ENCODE measurements at regions not wholly inside any gene's neighbourhood (a gene's known extent, or its start where the extent isn't known, plus 50 kb on each side); places are given as distances from the start of the nearest gene placed in this dataset.

DNA sequence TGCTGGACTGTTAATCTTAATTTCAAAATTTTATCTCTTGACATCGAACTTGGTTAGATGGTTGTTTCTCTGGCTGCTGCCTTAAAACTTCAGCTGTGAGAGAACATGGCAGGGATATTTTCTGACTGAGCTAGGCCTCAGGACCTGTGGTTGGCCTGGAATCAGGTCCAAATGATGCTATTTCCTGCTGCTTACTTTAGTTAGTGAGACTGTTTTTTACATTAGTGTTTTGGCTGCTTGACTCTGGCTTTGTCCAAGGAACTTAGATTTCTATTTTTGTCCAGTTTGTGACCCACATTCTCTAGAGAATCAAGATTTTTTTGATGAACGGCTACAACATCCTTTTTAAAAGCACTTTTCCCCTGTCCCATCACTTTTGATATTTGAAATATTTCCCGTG, 497.9 kb upstream of the SGO1 start:
- Mint-ChIP-seq H3K4me1 (ENCODE audit: unreplicated experiment) (peaks cover 6% of the 10 kb centered on the region), H3K9me3 (ENCODE audit: unreplicated experiment) (peaks cover 6% of the 10 kb centered on the region), H3K4me3 (ENCODE audit: unreplicated experiment) (no peak overlapping the region), H3K27me3 (ENCODE audit: unreplicated experiment) (no peaks in the 10 kb centered on the region), H3K27ac (ENCODE audit: unreplicated experiment) (no peak overlapping the region), H3K36me3 (ENCODE audit: unreplicated experiment) (peaks cover 2% of the 10 kb centered on the region)
- no peak for TF ChIP-seq CTCF (IDR thresholded peaks at IDR 0.05)
- no peak for DNase-seq (ENCODE audit: extremely low spot score, unreplicated experiment)

GRCh38 chr3:20682573-20682972, 496.6 kb upstream of the SGO1 start:
- no peak overlapping the region for H3K27ac Mint-ChIP-seq (ENCODE audit: unreplicated experiment)
- H3K36me3 Mint-ChIP-seq (ENCODE audit: unreplicated experiment): peaks cover 2% of the 10 kb centered on the region
- no peaks in the 10 kb centered on the region for H3K27me3 Mint-ChIP-seq (ENCODE audit: unreplicated experiment)
- H3K4me3 Mint-ChIP-seq (ENCODE audit: unreplicated experiment): no peak overlapping the region
- H3K4me1 Mint-ChIP-seq (ENCODE audit: unreplicated experiment): peaks cover 6% of the 10 kb centered on the region
- no peak for DNase-seq (ENCODE audit: extremely low spot score, unreplicated experiment)
- peaks cover 6% of the 10 kb centered on the region for H3K9me3 Mint-ChIP-seq (ENCODE audit: unreplicated experiment)
- no peak for TF ChIP-seq CTCF (IDR thresholded peaks at IDR 0.05)

GRCh38 chr3:20680990-20681628, 495.1 kb upstream of the SGO1 start:
- Mint-ChIP-seq H3K36me3 (ENCODE audit: unreplicated experiment) (no peaks in the 10 kb centered on the region), H3K27ac (ENCODE audit: unreplicated experiment) (no peak overlapping the region), H3K4me1 (ENCODE audit: unreplicated experiment) (peaks cover 6% of the 10 kb centered on the region), H3K27me3 (ENCODE audit: unreplicated experiment) (no peaks in the 10 kb centered on the region), H3K4me3 (ENCODE audit: unreplicated experiment) (no peak overlapping the region), H3K9me3 (ENCODE audit: unreplicated experiment) (peaks cover under 1% of the 10 kb centered on the region)
- no peak for DNase-seq (ENCODE audit: extremely low spot score, unreplicated experiment)
- no peak for TF ChIP-seq CTCF (IDR thresholded peaks at IDR 0.05)

- H3K27ac Mint-ChIP-seq (ENCODE audit: unreplicated experiment): no peak overlapping the region
- DNase-seq (ENCODE audit: extremely low spot score, unreplicated experiment): no peak
- H3K9me3 Mint-ChIP-seq (ENCODE audit: unreplicated experiment): peaks cover 13% of the 10 kb centered on the region
- H3K4me1 Mint-ChIP-seq (ENCODE audit: unreplicated experiment): no peaks in the 10 kb centered on the region
- no peak overlapping the region for H3K4me3 Mint-ChIP-seq (ENCODE audit: unreplicated experiment)
- H3K36me3 Mint-ChIP-seq (ENCODE audit: unreplicated experiment): no peaks in the 10 kb centered on the region
- no peak for TF ChIP-seq CTCF (IDR thresholded peaks at IDR 0.05)
- no peaks in the 10 kb centered on the region for H3K27me3 Mint-ChIP-seq (ENCODE audit: unreplicated experiment)
These were observed 487.9 kb upstream of the SGO1 start for GRCh38 chr3:20673866-20674265.

DNA sequence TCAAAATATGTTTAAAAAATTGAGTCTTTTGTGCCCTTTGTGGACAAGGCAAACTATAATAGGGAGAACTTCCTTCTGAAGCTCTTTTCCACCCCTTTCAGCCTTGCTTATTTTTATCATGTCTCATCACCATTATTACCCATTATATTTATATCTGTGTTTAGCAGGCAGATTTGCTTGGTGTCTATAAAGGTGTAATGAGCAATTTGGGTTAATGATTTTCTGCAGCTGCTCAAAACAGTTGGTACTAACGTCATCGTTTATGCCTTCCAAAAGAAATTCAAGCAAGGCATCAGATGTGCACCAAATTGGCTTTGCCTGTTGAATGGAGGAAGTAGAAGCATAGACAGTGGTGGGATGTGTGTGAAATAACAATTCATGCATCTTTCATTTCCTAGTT, 483.7 kb upstream of the SGO1 start:
- H3K36me3 Mint-ChIP-seq (ENCODE audit: unreplicated experiment): no peaks in the 10 kb centered on the region
- DNase-seq (ENCODE audit: extremely low spot score, unreplicated experiment): no peak
- H3K27me3 Mint-ChIP-seq (ENCODE audit: unreplicated experiment): no peaks in the 10 kb centered on the region
- no peak overlapping the region for H3K27ac Mint-ChIP-seq (ENCODE audit: unreplicated experiment)
- H3K4me1 Mint-ChIP-seq (ENCODE audit: unreplicated experiment): no peaks in the 10 kb centered on the region
- no peak overlapping the region for H3K4me3 Mint-ChIP-seq (ENCODE audit: unreplicated experiment)
- no peak for TF ChIP-seq CTCF (IDR thresholded peaks at IDR 0.05)
- H3K9me3 Mint-ChIP-seq (ENCODE audit: unreplicated experiment): peaks cover 6% of the 10 kb centered on the region

All from osteocyte (in vitro differentiated cells).